Mesendoderm (in vitro differentiated cells): ENCODE measurements at regions not wholly inside any gene's neighbourhood (a gene's known extent, or its start where the extent isn't known, plus 50 kb on each side); places are given as distances from the start of the nearest gene placed in this dataset.

Experiments
- DNase-seq: peaks from one replicate; pipeline ENCODE4 v3.0.0; 2013
- H2AK5ac ChIP-seq: 2 replicates; pipeline ENCODE4 v1.6.1; 2013; ENCODE audit warnings: low read length, inconsistent platforms
- H2BK120ac ChIP-seq: 2 replicates; pipeline ENCODE4 v1.6.1; 2013; ENCODE audit warnings: low read depth, mild to moderate bottlenecking, low read length, moderate library complexity, mixed read lengths
- H2BK15ac ChIP-seq: replicated peaks from 2 replicates; pipeline ENCODE4 v1.6.1; 2013; ENCODE audit warnings: low read depth, mild to moderate bottlenecking, moderate library complexity
- H2BK5ac ChIP-seq: 2 replicates; pipeline ENCODE4 v1.6.1; 2013; ENCODE audit warnings: low read length, inconsistent platforms
- H3K18ac ChIP-seq: 2 replicates; pipeline ENCODE4 v1.6.1; 2013; ENCODE audit warnings: mild to moderate bottlenecking, low read length, mixed read lengths
- H3K23ac ChIP-seq: one replicate; pipeline ENCODE4 v1.6.1; 2013; ENCODE audit warnings: low read length
- H3K27ac ChIP-seq: 2 replicates; pipeline ENCODE4 v1.5.1; 2013; ENCODE audit warnings: low read depth, mild to moderate bottlenecking, inconsistent platforms, low read length, moderate library complexity
- H3K27me3 ChIP-seq: 2 replicates; pipeline ENCODE4 v1.6.1; 2013; ENCODE audit warnings: low read length, control low read depth, mild to moderate bottlenecking, inconsistent platforms; ENCODE audit not compliant: insufficient read depth, poor library complexity
- H3K36me3 ChIP-seq: 2 replicates; pipeline ENCODE4 v1.6.1; 2013; ENCODE audit warnings: low read length, inconsistent platforms; ENCODE audit not compliant: control insufficient read depth, insufficient read depth
- H3K4ac ChIP-seq: one replicate; pipeline ENCODE4 v1.6.1; 2013; ENCODE audit warnings: low read depth, mild to moderate bottlenecking, low read length, moderate library complexity
- H3K4me1 ChIP-seq: 2 replicates; pipeline ENCODE4 v1.6.1; 2013; ENCODE audit warnings: low read depth, low read length, inconsistent platforms; ENCODE audit not compliant: control insufficient read depth
- H3K4me2 ChIP-seq: 2 replicates; pipeline ENCODE4 v1.6.1; 2013; ENCODE audit warnings: low read length
- H3K4me3 ChIP-seq: 2 replicates; pipeline ENCODE4 v1.5.1; 2013; ENCODE audit warnings: mild to moderate bottlenecking, low read length
- H3K56ac ChIP-seq: one replicate; pipeline ENCODE4 v1.6.1; 2013; ENCODE audit warnings: low read length
- H3K79me1 ChIP-seq: 2 replicates; pipeline ENCODE4 v1.6.1; 2013; ENCODE audit warnings: low read length, inconsistent platforms
- H3K79me2 ChIP-seq: 2 replicates; pipeline ENCODE4 v1.6.1; 2013; ENCODE audit warnings: mild to moderate bottlenecking, low read length; ENCODE audit not compliant: control insufficient read depth, insufficient read depth
- H3K9ac ChIP-seq: 2 replicates; pipeline ENCODE4 v1.6.1; 2013; ENCODE audit warnings: low read length, inconsistent platforms
- H4K5ac ChIP-seq: one replicate; pipeline ENCODE4 v1.6.1; 2013; ENCODE audit warnings: low read length
- H4K8ac ChIP-seq: one replicate; pipeline ENCODE4 v1.6.1; 2013; ENCODE audit warnings: low read depth, mild to moderate bottlenecking, control low read depth, low read length, moderate library complexity
- WGBS: extraction: QIAGEN DNeasy Blood & Tissue Kit; methylation state at CpG from one replicate; pipeline ENCODE4 v1.1.7; 2013; ENCODE audit warnings: low lambda C conversion rate, missing lambda C conversion rate; ENCODE audit not compliant: insufficient coverage; ENCODE audit errors: extremely low coverage; 5-methylcytosine and 5-hydroxymethylcytosine counted together

DNA sequence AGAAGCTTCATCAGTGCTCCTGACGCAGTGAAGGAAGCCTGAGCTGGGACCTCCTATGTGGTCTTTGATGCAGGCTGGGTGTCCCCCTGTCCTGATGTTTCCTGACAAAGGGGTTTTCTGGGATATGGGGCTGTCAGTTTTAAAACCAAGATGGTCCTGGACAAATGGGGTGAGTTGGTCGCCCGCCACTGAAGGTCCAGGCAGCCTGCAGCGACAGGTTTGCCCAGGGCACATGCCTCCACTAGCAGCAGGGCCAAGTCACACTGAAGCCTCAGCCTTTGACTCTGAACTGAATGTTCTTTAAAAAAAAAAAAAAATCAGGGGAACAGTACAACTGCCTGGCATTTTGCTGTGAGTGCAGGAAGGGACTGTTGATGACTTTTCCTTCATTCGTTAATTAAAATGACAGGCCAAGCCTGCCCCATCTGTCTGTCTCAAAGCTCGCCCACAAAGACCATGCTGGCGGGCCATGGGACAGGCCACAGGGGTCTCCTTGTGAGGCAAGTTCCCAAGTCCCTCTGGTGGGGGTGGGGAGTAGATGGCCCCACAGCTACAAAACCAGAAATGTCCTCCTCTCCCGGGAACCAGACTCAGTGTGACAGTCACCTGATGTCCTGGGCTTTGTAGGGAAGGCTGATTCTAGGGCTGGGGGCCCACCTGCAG is 274.8 kb downstream of the CTTN start:
- H4K8ac ChIP-seq = no peak overlapping the region
- H2BK120ac ChIP-seq = no peak overlapping the region
- no peak overlapping the region for H2BK5ac ChIP-seq
- no peaks in the 10 kb centered on the region for H3K79me1 ChIP-seq
- H2AK5ac ChIP-seq = no peak overlapping the region
- DNase-seq = no peak
- no peak overlapping the region for H3K4me2 ChIP-seq
- H3K27ac ChIP-seq = no peak overlapping the region
- no peak overlapping the region for H4K5ac ChIP-seq
- H3K18ac ChIP-seq = no peak overlapping the region
- H3K36me3 ChIP-seq = no peaks in the 10 kb centered on the region
- no CpG with 5 or more reads among the region's 8 CpGs for WGBS
- no peak overlapping the region for H3K4me3 ChIP-seq
- H3K4me1 ChIP-seq = peaks cover 7% of the 10 kb centered on the region
- H3K4ac ChIP-seq = no peak overlapping the region
- no peak overlapping the region for H2BK15ac ChIP-seq
- H3K79me2 ChIP-seq = no peaks in the 10 kb centered on the region
- H3K27me3 ChIP-seq = no peaks in the 10 kb centered on the region
- no peak overlapping the region for H3K23ac ChIP-seq
- H3K56ac ChIP-seq = no peak overlapping the region
- H3K9ac ChIP-seq = no peak overlapping the region

GRCh38 chr11:70674605-70675004 is 276.3 kb downstream of the CTTN start:
- no peak overlapping the region for H2BK5ac ChIP-seq
- no peaks in the 10 kb centered on the region for H3K79me1 ChIP-seq
- H4K5ac ChIP-seq = no peak overlapping the region
- H2BK15ac ChIP-seq = no peak overlapping the region
- no peak overlapping the region for H3K4me2 ChIP-seq
- no peak overlapping the region for H3K4me3 ChIP-seq
- H3K27me3 ChIP-seq = no peaks in the 10 kb centered on the region
- no peak for DNase-seq
- H2BK120ac ChIP-seq = no peak overlapping the region
- no peak overlapping the region for H2AK5ac ChIP-seq
- no peak overlapping the region for H4K8ac ChIP-seq
- no peak overlapping the region for H3K23ac ChIP-seq
- H3K4ac ChIP-seq = no peak overlapping the region
- H3K56ac ChIP-seq = no peak overlapping the region
- H3K36me3 ChIP-seq = no peaks in the 10 kb centered on the region
- no peak overlapping the region for H3K9ac ChIP-seq
- peaks cover 7% of the 10 kb centered on the region for H3K4me1 ChIP-seq
- no peak overlapping the region for H3K27ac ChIP-seq
- H3K79me2 ChIP-seq = no peaks in the 10 kb centered on the region
- no CpG with 5 or more reads among the region's 3 CpGs for WGBS
- H3K18ac ChIP-seq = no peak overlapping the region

DNA sequence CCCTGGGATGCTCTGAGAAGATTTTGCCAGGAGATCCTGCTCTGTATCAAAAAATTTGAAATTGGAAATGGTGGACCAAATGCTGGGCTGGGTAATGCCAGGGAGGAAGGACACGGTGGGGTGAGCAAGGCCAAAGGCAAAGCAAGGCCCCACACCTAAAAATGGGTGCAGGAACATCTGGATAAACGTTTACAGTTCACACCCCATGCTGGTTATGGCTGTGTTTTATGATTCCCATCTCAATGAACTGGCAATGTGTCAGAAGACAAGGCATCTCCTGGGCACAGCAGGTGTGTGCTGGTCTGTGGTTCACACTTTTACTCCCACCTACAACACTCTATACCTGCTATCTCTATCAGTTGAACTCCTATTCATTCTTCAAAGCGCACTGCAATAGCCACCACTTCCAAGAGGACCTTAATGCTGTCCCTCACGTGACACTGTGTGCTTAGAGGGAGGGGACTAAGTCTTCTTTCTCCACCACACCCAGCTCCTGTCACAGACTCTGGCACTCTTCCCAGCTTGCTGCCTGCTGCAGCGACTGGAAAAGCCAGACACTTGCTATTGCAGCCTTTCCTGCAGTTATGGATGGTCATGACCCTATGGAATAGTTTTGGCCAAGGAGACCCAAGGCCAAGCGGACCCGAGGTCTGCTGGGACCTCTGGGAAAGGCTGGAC is 277.5 kb downstream of the CTTN start:
- DNase-seq = no peak
- H3K27me3 ChIP-seq = no peaks in the 10 kb centered on the region
- WGBS = no CpG with 5 or more reads among the region's 7 CpGs
- no peak overlapping the region for H3K56ac ChIP-seq
- H3K4me3 ChIP-seq = no peak overlapping the region
- H3K79me1 ChIP-seq = no peaks in the 10 kb centered on the region
- H2BK5ac ChIP-seq = no peak overlapping the region
- H3K18ac ChIP-seq = no peak overlapping the region
- peaks cover 7% of the 10 kb centered on the region for H3K4me1 ChIP-seq
- no peak overlapping the region for H3K23ac ChIP-seq
- H3K9ac ChIP-seq = no peak overlapping the region
- no peak overlapping the region for H3K4me2 ChIP-seq
- H2BK15ac ChIP-seq = no peak overlapping the region
- no peak overlapping the region for H3K27ac ChIP-seq
- no peaks in the 10 kb centered on the region for H3K36me3 ChIP-seq
- no peak overlapping the region for H3K4ac ChIP-seq
- no peak overlapping the region for H4K5ac ChIP-seq
- no peak overlapping the region for H2BK120ac ChIP-seq
- H3K79me2 ChIP-seq = no peaks in the 10 kb centered on the region
- H4K8ac ChIP-seq = no peak overlapping the region
- H2AK5ac ChIP-seq = no peak overlapping the region

GRCh38 chr11:70677232-70677916 is 279.0 kb downstream of the CTTN start:
- Histone ChIP-seq H3K56ac (no peak overlapping the region), H4K5ac (no peak overlapping the region), H4K8ac (no peak overlapping the region), H3K27me3 (no peaks in the 10 kb centered on the region), H3K27ac (no peak overlapping the region), H3K4me1 (no peaks in the 10 kb centered on the region), H3K36me3 (no peaks in the 10 kb centered on the region), H3K79me1 (no peaks in the 10 kb centered on the region), H3K4ac (no peak overlapping the region), H3K4me3 (no peak overlapping the region), H2BK120ac (no peak overlapping the region), H3K9ac (no peak overlapping the region), H2BK15ac (no peak overlapping the region), H2AK5ac (no peak overlapping the region), H2BK5ac (no peak overlapping the region), H3K79me2 (no peaks in the 10 kb centered on the region), H3K23ac (no peak overlapping the region), H3K4me2 (no peak overlapping the region), H3K18ac (no peak overlapping the region)
- WGBS = no CpG with 5 or more reads among the region's 19 CpGs
- no peak for DNase-seq

GRCh38 chr11:70678931-70679900 is 280.9 kb downstream of the CTTN start:
- Histone ChIP-seq H3K79me2 (no peaks in the 10 kb centered on the region), H3K36me3 (no peaks in the 10 kb centered on the region), H3K79me1 (no peaks in the 10 kb centered on the region), H3K27me3 (no peaks in the 10 kb centered on the region), H4K8ac (no peak overlapping the region), H3K4me2 (no peak overlapping the region), H3K27ac (no peak overlapping the region), H3K18ac (no peak overlapping the region), H3K56ac (no peak overlapping the region), H3K4me1 (no peaks in the 10 kb centered on the region), H2AK5ac (no peak overlapping the region), H2BK15ac (no peak overlapping the region), H3K9ac (no peak overlapping the region), H3K4ac (no peak overlapping the region), H2BK120ac (no peak overlapping the region), H3K23ac (no peak overlapping the region), H2BK5ac (no peak overlapping the region), H4K5ac (no peak overlapping the region), H3K4me3 (no peak overlapping the region)
- no peak for DNase-seq
- no CpG with 5 or more reads among the region's 29 CpGs for WGBS
